LNCaP clone FGC (cell line): ENCODE measurements at regions not wholly inside any gene's neighbourhood (a gene's known extent, or its start where the extent isn't known, plus 50 kb on each side); places are given as distances from the start of the nearest gene placed in this dataset.

Source experiments
- DNase-seq: peaks from one replicate; pipeline ENCODE4 v3.0.0-alpha.2; 2011; ENCODE audit warnings: low read depth
- H3K4me3 ChIP-seq: 2 replicates; pipeline ENCODE4 v1.5.1; 2011; ENCODE audit warnings: mild to moderate bottlenecking, low read depth, low read length, control low read depth
- CTCF ChIP-seq: IDR thresholded peaks from 2 replicates; pipeline ENCODE4 v1.5.1; 2012; ENCODE audit warnings: mild to moderate bottlenecking; ENCODE audit not compliant: control insufficient read depth, insufficient read depth; ENCODE audit errors: extremely low read depth

GRCh38 chr15:68488966-68489365 lies 57.0 kb upstream of the ITGA11 start:
- DNase-seq = no peak
- no peak for TF ChIP-seq CTCF
- no peak overlapping the region for H3K4me3 ChIP-seq

GRCh38 chr15:68489421-68489820 lies 57.5 kb upstream of the ITGA11 start:
- TF ChIP-seq CTCF = no peak
- DNase-seq = no peak
- H3K4me3 ChIP-seq = no peak overlapping the region

- H3K4me3 ChIP-seq = no peak overlapping the region
- no peak for DNase-seq
- TF ChIP-seq CTCF = no peak
Observed at GRCh38 chr15:68491415-68492106, 59.6 kb upstream of the ITGA11 start.

GRCh38 chr15:68492855-68493254 lies 60.9 kb upstream of the ITGA11 start:
- H3K4me3 ChIP-seq = no peak overlapping the region
- DNase-seq = no peak
- no peak for TF ChIP-seq CTCF

GRCh38 chr15:68493629-68494028 lies 61.7 kb upstream of the ITGA11 start:
- H3K4me3 ChIP-seq = no peak overlapping the region
- DNase-seq = no peak
- TF ChIP-seq CTCF = no peak

- no peak overlapping the region for H3K4me3 ChIP-seq
- TF ChIP-seq CTCF = no peak
- no peak for DNase-seq
Observed at GRCh38 chr15:68494573-68495110, 62.7 kb upstream of the ITGA11 start.
